H9 (cell line): ENCODE measurements at regions not wholly inside any gene's neighbourhood (a gene's known extent, or its start where the extent isn't known, plus 50 kb on each side); places are given as distances from the start of the nearest gene placed in this dataset.

Experiments used
- DNase-seq: peaks from one replicate; pipeline ENCODE4 v3.0.0-alpha.2; 2017
- H2AFZ ChIP-seq: one replicate; pipeline ENCODE4 v1.6.1; 2013; ENCODE audit warnings: mild to moderate bottlenecking, low read length, control low read depth, moderate library complexity
- H2AK5ac ChIP-seq: 2 replicates; pipeline ENCODE4 v1.6.1; 2013; ENCODE audit warnings: low read length, control low read depth, mixed read lengths; ENCODE audit not compliant: insufficient read length
- H2BK120ac ChIP-seq: one replicate; pipeline ENCODE4 v1.6.1; 2013; ENCODE audit warnings: low read depth, mild to moderate bottlenecking, low read length, control low read depth, inconsistent platforms; ENCODE audit not compliant: poor library complexity, severe bottlenecking
- H2BK12ac ChIP-seq: 2 replicates; pipeline ENCODE4 v1.6.1; 2013; ENCODE audit warnings: low read length, control low read depth, mixed read lengths, low read depth; ENCODE audit not compliant: insufficient read length
- H2BK15ac ChIP-seq: 2 replicates; pipeline ENCODE4 v1.6.1; 2013; ENCODE audit warnings: low read depth, low read length, control low read depth
- H2BK20ac ChIP-seq: one replicate; pipeline ENCODE4 v1.6.1; 2013; ENCODE audit warnings: low read depth, mild to moderate bottlenecking, low read length, control low read depth, inconsistent platforms; ENCODE audit not compliant: poor library complexity, severe bottlenecking
- H2BK5ac ChIP-seq: 2 replicates; pipeline ENCODE4 v1.6.1; 2013; ENCODE audit warnings: low read length, control low read depth, mixed read lengths; ENCODE audit not compliant: insufficient read length
- H3K14ac ChIP-seq: 2 replicates; pipeline ENCODE4 v1.6.1; 2013; ENCODE audit warnings: low read length, control low read depth; ENCODE audit not compliant: insufficient read depth
- H3K18ac ChIP-seq: 2 replicates; pipeline ENCODE4 v1.6.1; 2013; ENCODE audit warnings: low read depth, mild to moderate bottlenecking, mixed read lengths, low read length, control low read depth; ENCODE audit not compliant: insufficient read length
- H3K23ac ChIP-seq: 2 replicates; pipeline ENCODE4 v1.6.1; 2013; ENCODE audit warnings: low read length, control low read depth, mixed read lengths, low read depth; ENCODE audit not compliant: insufficient read length
- H3K23me2 ChIP-seq: 2 replicates; pipeline ENCODE4 v1.6.1; 2013; ENCODE audit warnings: low read depth, mild to moderate bottlenecking, mixed read lengths, low read length, control low read depth; ENCODE audit not compliant: insufficient read length, poor library complexity, severe bottlenecking
- H3K27ac ChIP-seq: 2 replicates; pipeline ENCODE4 v1.5.1; 2013; ENCODE audit warnings: low read length, control low read depth, mixed read lengths, low read depth; ENCODE audit not compliant: insufficient read length
- H3K27me3 ChIP-seq: 2 replicates; pipeline ENCODE4 v1.6.1; 2013; ENCODE audit warnings: low read length, control low read depth, inconsistent platforms; ENCODE audit not compliant: insufficient read depth
- H3K4ac ChIP-seq: 2 replicates; pipeline ENCODE4 v1.6.1; 2013; ENCODE audit warnings: low read depth, mild to moderate bottlenecking, control low read depth, inconsistent platforms, low read length, moderate library complexity
- H3K4me1 ChIP-seq: 2 replicates; pipeline ENCODE4 v1.6.1; 2013; ENCODE audit warnings: low read length, control low read depth, inconsistent platforms; ENCODE audit not compliant: insufficient read depth
- H3K4me2 ChIP-seq: 2 replicates; pipeline ENCODE4 v1.6.1; 2013; ENCODE audit warnings: low read length, control low read depth, mixed read lengths; ENCODE audit not compliant: insufficient read length, insufficient read depth
- H3K56ac ChIP-seq: 2 replicates; pipeline ENCODE4 v1.6.1; 2013; ENCODE audit warnings: low read depth, mild to moderate bottlenecking, mixed read lengths, low read length, control low read depth; ENCODE audit not compliant: insufficient read length
- H3K79me1 ChIP-seq: 2 replicates; pipeline ENCODE4 v1.6.1; 2013; ENCODE audit warnings: low read depth, mild to moderate bottlenecking, moderate library complexity, low read length, control low read depth, inconsistent platforms; ENCODE audit not compliant: insufficient read depth, poor library complexity, severe bottlenecking
- H3K79me2 ChIP-seq: 2 replicates; pipeline ENCODE4 v1.6.1; 2013; ENCODE audit warnings: low read length, control low read depth, inconsistent platforms; ENCODE audit not compliant: insufficient read depth
- H3K9ac ChIP-seq: 2 replicates; pipeline ENCODE4 v1.6.1; 2013; ENCODE audit warnings: low read length, control low read depth, mixed read lengths; ENCODE audit not compliant: insufficient read length; ENCODE audit errors: extremely low read depth
- H3K9me3 ChIP-seq: one replicate; pipeline ENCODE4 v1.6.1; 2013; ENCODE audit warnings: low read depth, low read length, inconsistent platforms; ENCODE audit not compliant: control insufficient read depth
- H3T11ph ChIP-seq: one replicate; pipeline ENCODE4 v1.6.1; 2013; ENCODE audit warnings: mild to moderate bottlenecking, low read length, control low read depth, inconsistent platforms
- H4K20me1 ChIP-seq: one replicate; pipeline ENCODE4 v1.6.1; 2013; ENCODE audit not compliant: control insufficient read depth, insufficient read length, insufficient read depth
- H4K5ac ChIP-seq: 2 replicates; pipeline ENCODE4 v1.6.1; 2013; ENCODE audit warnings: low read depth, mild to moderate bottlenecking, mixed read lengths, low read length, control low read depth; ENCODE audit not compliant: insufficient read length
- H4K8ac ChIP-seq: replicated peaks from 2 replicates; pipeline ENCODE4 v1.6.1; 2013; ENCODE audit warnings: low read length, control low read depth, mixed read lengths, low read depth; ENCODE audit not compliant: insufficient read length
- H4K91ac ChIP-seq: 2 replicates; pipeline ENCODE4 v1.6.1; 2013; ENCODE audit warnings: low read depth, mild to moderate bottlenecking, moderate library complexity, mixed read lengths, low read length, control low read depth; ENCODE audit not compliant: insufficient read length
- H3K27ac Mint-ChIP-seq, 3 experiments: 2 replicates in 2 of 3; 3 replicates in 1 of 3; pipeline ENCODE4 v1.8.0; 2020 to 2021; ENCODE audit warnings: mixed read lengths in 3 of 3, mild to moderate bottlenecking in 1 of 3, moderate library complexity in 1 of 3
- H3K27me3 Mint-ChIP-seq: 2 replicates; pipeline ENCODE4 v1.8.0; 2021; ENCODE audit warnings: low read depth, mild to moderate bottlenecking, moderate library complexity, mixed read lengths
- H3K36me3 Mint-ChIP-seq, 3 experiments: 2 replicates in 2 of 3; 3 replicates in 1 of 3; pipeline ENCODE4 v1.8.0; 2020 to 2021; ENCODE audit warnings: low read depth in 3 of 3, mixed read lengths in 3 of 3; ENCODE audit not compliant: insufficient read depth in 1 of 3
- H3K4me1 Mint-ChIP-seq, 2 experiments: 2 replicates each; pipeline ENCODE4 v1.8.0; 2020; ENCODE audit warnings: mixed read lengths in 2 of 2
- H3K4me3 Mint-ChIP-seq, 2 experiments: 2 replicates in 1 of 2; 3 replicates in 1 of 2; pipeline ENCODE4 v1.8.0; 2020 to 2021; ENCODE audit warnings: mild to moderate bottlenecking in 2 of 2, mixed read lengths in 2 of 2, moderate library complexity in 1 of 2
- H3K9me3 Mint-ChIP-seq, 2 experiments: 2 replicates in 1 of 2; 3 replicates in 1 of 2; pipeline ENCODE4 v1.8.0; 2020; ENCODE audit warnings: mild to moderate bottlenecking in 2 of 2, mixed read lengths in 2 of 2, moderate library complexity in 1 of 2
- WGBS: extraction: QIAGEN DNeasy Blood & Tissue Kit; methylation state at CpG from one replicate; pipeline ENCODE4 v1.1.7; 2013; ENCODE audit warnings: missing lambda C conversion rate, low lambda C conversion rate, mixed read lengths; ENCODE audit not compliant: insufficient read length; ENCODE audit errors: extremely low coverage; 5-methylcytosine and 5-hydroxymethylcytosine counted together
- TF ChIP-seq, protein P1 (sequence below): fragments of 200-600 bp; sonication (generic); conservative IDR thresholded peaks from 3 replicates; pipeline ENCODE4 v1.8.0; 2021; ENCODE audit warnings: antibody characterized with exemption, mild to moderate bottlenecking

DNA sequence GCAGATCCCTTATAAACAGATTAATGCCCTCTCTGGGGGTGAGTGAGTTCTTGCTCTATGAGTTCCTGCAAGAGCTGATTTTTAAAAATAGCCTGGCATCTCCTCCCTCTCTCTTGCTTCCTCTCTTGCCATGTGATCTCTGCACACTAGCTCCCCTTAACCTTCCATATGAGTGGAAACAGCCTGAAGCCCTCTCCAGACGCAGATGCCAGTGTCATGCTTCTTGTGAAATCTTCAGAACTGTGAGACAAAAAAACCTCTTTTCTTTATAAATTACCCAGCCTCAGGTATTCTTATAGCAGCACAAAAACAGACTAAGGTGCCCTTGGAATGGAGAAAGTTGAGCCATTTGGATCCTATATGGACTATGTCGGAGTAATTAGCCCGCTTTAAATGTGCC lies 559.7 kb upstream of the CYLC2 start:
- Histone ChIP-seq H2BK5ac (no peak overlapping the region), H4K20me1 (no peaks in the 10 kb centered on the region), H3K4me2 (no peak overlapping the region), H3T11ph (no peak overlapping the region), H3K27me3 (peaks cover 4% of the 10 kb centered on the region; the same call in 1 of the 2 replicates), H3K4me1 (peaks cover 3% of the 10 kb centered on the region), H3K14ac (no peak overlapping the region), H3K79me2 (no peaks in the 10 kb centered on the region), H3K9ac (no peak overlapping the region), H3K23ac (no peak overlapping the region), H2BK20ac (no peak overlapping the region), H4K5ac (no peak overlapping the region), H2BK12ac (no peak overlapping the region), H2BK120ac (no peak overlapping the region), H3K56ac (no peak overlapping the region), H4K91ac (no peak overlapping the region), H4K8ac (no peak overlapping the region), H2AFZ (no peak overlapping the region), H3K18ac (no peak overlapping the region), H3K27ac (no peak overlapping the region), H3K79me1 (no peaks in the 10 kb centered on the region), H2AK5ac (no peak overlapping the region), H3K23me2 (no peaks in the 10 kb centered on the region), H2BK15ac (no peak overlapping the region), H3K4ac (no peak overlapping the region), H3K9me3 (no peaks in the 10 kb centered on the region)
- Mint-ChIP-seq H3K36me3 (no peaks in the 10 kb centered on the region), H3K27me3 (peaks cover 24% of the 10 kb centered on the region), H3K9me3 (no peaks in the 10 kb centered on the region), H3K4me1 (peaks cover 19% of the 10 kb centered on the region in 2 experiments), H3K27ac (no peak overlapping the region), H3K4me3 (no peak overlapping the region)
- WGBS = no CpG with 5 or more reads among the region's 3 CpGs
- TF ChIP-seq, protein P1, sequence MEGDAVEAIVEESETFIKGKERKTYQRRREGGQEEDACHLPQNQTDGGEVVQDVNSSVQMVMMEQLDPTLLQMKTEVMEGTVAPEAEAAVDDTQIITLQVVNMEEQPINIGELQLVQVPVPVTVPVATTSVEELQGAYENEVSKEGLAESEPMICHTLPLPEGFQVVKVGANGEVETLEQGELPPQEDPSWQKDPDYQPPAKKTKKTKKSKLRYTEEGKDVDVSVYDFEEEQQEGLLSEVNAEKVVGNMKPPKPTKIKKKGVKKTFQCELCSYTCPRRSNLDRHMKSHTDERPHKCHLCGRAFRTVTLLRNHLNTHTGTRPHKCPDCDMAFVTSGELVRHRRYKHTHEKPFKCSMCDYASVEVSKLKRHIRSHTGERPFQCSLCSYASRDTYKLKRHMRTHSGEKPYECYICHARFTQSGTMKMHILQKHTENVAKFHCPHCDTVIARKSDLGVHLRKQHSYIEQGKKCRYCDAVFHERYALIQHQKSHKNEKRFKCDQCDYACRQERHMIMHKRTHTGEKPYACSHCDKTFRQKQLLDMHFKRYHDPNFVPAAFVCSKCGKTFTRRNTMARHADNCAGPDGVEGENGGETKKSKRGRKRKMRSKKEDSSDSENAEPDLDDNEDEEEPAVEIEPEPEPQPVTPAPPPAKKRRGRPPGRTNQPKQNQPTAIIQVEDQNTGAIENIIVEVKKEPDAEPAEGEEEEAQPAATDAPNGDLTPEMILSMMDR = no peak
- DNase-seq = no peak
